SH-SY5Y (cell line): ENCODE measurements at regions not wholly inside any gene's neighbourhood (a gene's known extent, or its start where the extent isn't known, plus 50 kb on each side); places are given as distances from the start of the nearest gene placed in this dataset.

Experiments
- GATA2 ChIP-seq: IDR thresholded peaks from 2 replicates; pipeline ENCODE4 v1.6.1; 2011; ENCODE audit warnings: mild to moderate bottlenecking, low read depth, low read length
- GATA3 ChIP-seq: IDR thresholded peaks from 2 replicates; pipeline ENCODE4 v1.6.1; 2011; ENCODE audit warnings: low read depth, mild to moderate bottlenecking, low read length, moderate library complexity

- TF ChIP-seq GATA3 (no peak), GATA2 (no peak)
These were observed 101.9 kb downstream of the RGS21 start for GRCh38 chr1:192418552-192419285.

GRCh38 chr1:192430644-192431043, 113.9 kb downstream of the RGS21 start:
- TF ChIP-seq GATA3 (no peak), GATA2 (no peak)

GRCh38 chr1:192435704-192436103, 118.9 kb downstream of the RGS21 start:
- no peak for TF ChIP-seq GATA2
- TF ChIP-seq GATA3, result no peak

- TF ChIP-seq GATA2, result no peak
These were observed 119.8 kb downstream of the RGS21 start for GRCh38 chr1:192436441-192437078.

- TF ChIP-seq GATA2 (no peak), GATA3 (no peak)
These were observed 121.9 kb downstream of the RGS21 start for GRCh38 chr1:192438737-192439136.

GRCh38 chr1:192439373-192440025, 122.7 kb downstream of the RGS21 start:
- no peak for TF ChIP-seq GATA2
- TF ChIP-seq GATA3, result no peak

- TF ChIP-seq GATA2 (no peak), GATA3 (no peak)
These were observed 124.7 kb downstream of the RGS21 start for GRCh38 chr1:192441492-192441891.

- TF ChIP-seq GATA3, result no peak
- no peak for TF ChIP-seq GATA2
These were observed 125.9 kb downstream of the RGS21 start for GRCh38 chr1:192442736-192443135.

GRCh38 chr1:192443616-192444015, 126.8 kb downstream of the RGS21 start:
- TF ChIP-seq GATA2, result no peak
- TF ChIP-seq GATA3, result no peak

- TF ChIP-seq GATA3 (no peak), GATA2 (no peak)
These were observed 128.4 kb downstream of the RGS21 start for GRCh38 chr1:192445241-192445640.

- TF ChIP-seq GATA2 (no peak), GATA3 (no peak)
These were observed 129.2 kb downstream of the RGS21 start for GRCh38 chr1:192445839-192446489.

GRCh38 chr1:192448026-192448578, 127.5 kb upstream of the RGS1 start:
- TF ChIP-seq GATA3 (no peak), GATA2 (no peak)

- TF ChIP-seq GATA3, result no peak; the same call in 1 of the 2 replicates
- no peak; the same call in none of the 2 replicates for TF ChIP-seq GATA2
These were observed 122.1 kb upstream of the RGS1 start for GRCh38 chr1:192453360-192453992.

GRCh38 chr1:192459467-192459866, 116.1 kb upstream of the RGS1 start:
- no peak for TF ChIP-seq GATA3
- no peak for TF ChIP-seq GATA2

GRCh38 chr1:192461684-192462083, 113.9 kb upstream of the RGS1 start:
- TF ChIP-seq GATA3 (no peak), GATA2 (no peak)

- no peak for TF ChIP-seq GATA2
- TF ChIP-seq GATA3, result no peak
These were observed 113.0 kb upstream of the RGS1 start for GRCh38 chr1:192462616-192463015.
